Type B pancreatic cell (in vitro differentiated cells): ENCODE measurements at regions not wholly inside any gene's neighbourhood (a gene's known extent, or its start where the extent isn't known, plus 50 kb on each side); places are given as distances from the start of the nearest gene placed in this dataset.

Experiments
- DNase-seq: peaks from one replicate; pipeline ENCODE4 v3.0.0; 2021; ENCODE audit warnings: mixed read lengths; ENCODE audit not compliant: unreplicated experiment; ENCODE audit errors: extremely low spot score
- H3K27ac Mint-ChIP-seq: 2 replicates; pipeline ENCODE4 v1.8.0; 2021; ENCODE audit warnings: mild to moderate bottlenecking, mixed read lengths
- H3K27me3 Mint-ChIP-seq: 2 replicates; pipeline ENCODE4 v1.8.0; 2021; ENCODE audit warnings: mixed read lengths
- H3K36me3 Mint-ChIP-seq: 2 replicates; pipeline ENCODE4 v1.8.0; 2021; ENCODE audit warnings: mixed read lengths
- H3K4me1 Mint-ChIP-seq: one replicate; pipeline ENCODE4 v1.8.0; 2021; ENCODE audit warnings: mixed read lengths; ENCODE audit not compliant: unreplicated experiment
- H3K4me3 Mint-ChIP-seq: 2 replicates; pipeline ENCODE4 v1.8.0; 2021; ENCODE audit warnings: mild to moderate bottlenecking, mixed read lengths
- H3K9me3 Mint-ChIP-seq: 2 replicates; pipeline ENCODE4 v1.8.0; 2021; ENCODE audit warnings: mixed read lengths
- TF ChIP-seq, protein P1 (sequence below): fragments of 200-600 bp; sonication (generic); conservative IDR thresholded peaks from 2 replicates; pipeline ENCODE4 v1.5.0; 2021; ENCODE audit warnings: antibody characterized with exemption, mild to moderate bottlenecking

- H3K27ac Mint-ChIP-seq, result no peak overlapping the region
- TF ChIP-seq, protein P1, sequence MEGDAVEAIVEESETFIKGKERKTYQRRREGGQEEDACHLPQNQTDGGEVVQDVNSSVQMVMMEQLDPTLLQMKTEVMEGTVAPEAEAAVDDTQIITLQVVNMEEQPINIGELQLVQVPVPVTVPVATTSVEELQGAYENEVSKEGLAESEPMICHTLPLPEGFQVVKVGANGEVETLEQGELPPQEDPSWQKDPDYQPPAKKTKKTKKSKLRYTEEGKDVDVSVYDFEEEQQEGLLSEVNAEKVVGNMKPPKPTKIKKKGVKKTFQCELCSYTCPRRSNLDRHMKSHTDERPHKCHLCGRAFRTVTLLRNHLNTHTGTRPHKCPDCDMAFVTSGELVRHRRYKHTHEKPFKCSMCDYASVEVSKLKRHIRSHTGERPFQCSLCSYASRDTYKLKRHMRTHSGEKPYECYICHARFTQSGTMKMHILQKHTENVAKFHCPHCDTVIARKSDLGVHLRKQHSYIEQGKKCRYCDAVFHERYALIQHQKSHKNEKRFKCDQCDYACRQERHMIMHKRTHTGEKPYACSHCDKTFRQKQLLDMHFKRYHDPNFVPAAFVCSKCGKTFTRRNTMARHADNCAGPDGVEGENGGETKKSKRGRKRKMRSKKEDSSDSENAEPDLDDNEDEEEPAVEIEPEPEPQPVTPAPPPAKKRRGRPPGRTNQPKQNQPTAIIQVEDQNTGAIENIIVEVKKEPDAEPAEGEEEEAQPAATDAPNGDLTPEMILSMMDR, result no peak
- no peak overlapping the region for H3K4me3 Mint-ChIP-seq
- no peak for DNase-seq
- no peaks in the 10 kb centered on the region for H3K36me3 Mint-ChIP-seq
- peaks cover 7% of the 10 kb centered on the region for H3K9me3 Mint-ChIP-seq
- H3K27me3 Mint-ChIP-seq, result no peaks in the 10 kb centered on the region
- H3K4me1 Mint-ChIP-seq, result peaks cover 4% of the 10 kb centered on the region
These were observed 226.7 kb downstream of the SYK start for GRCh38 chr9:91028166-91028827.

- H3K9me3 Mint-ChIP-seq, result no peaks in the 10 kb centered on the region
- H3K27me3 Mint-ChIP-seq, result no peaks in the 10 kb centered on the region
- peak overlapping the region; percentile 16 for H3K27ac Mint-ChIP-seq
- TF ChIP-seq, protein P1, result no peak
- H3K4me3 Mint-ChIP-seq, result no peak overlapping the region
- no peak for DNase-seq
- H3K4me1 Mint-ChIP-seq, result no peaks in the 10 kb centered on the region
- H3K36me3 Mint-ChIP-seq, result no peaks in the 10 kb centered on the region
These were observed 228.2 kb downstream of the SYK start for GRCh38 chr9:91029650-91030361.

GRCh38 chr9:91032121-91032531, 230.5 kb downstream of the SYK start:
- H3K9me3 Mint-ChIP-seq, result no peaks in the 10 kb centered on the region
- no peak for DNase-seq
- H3K27ac Mint-ChIP-seq, result no peak overlapping the region
- TF ChIP-seq, protein P1, result no peak
- H3K4me1 Mint-ChIP-seq, result peaks cover 18% of the 10 kb centered on the region
- no peaks in the 10 kb centered on the region for H3K36me3 Mint-ChIP-seq
- H3K27me3 Mint-ChIP-seq, result no peaks in the 10 kb centered on the region
- H3K4me3 Mint-ChIP-seq, result no peak overlapping the region

DNA sequence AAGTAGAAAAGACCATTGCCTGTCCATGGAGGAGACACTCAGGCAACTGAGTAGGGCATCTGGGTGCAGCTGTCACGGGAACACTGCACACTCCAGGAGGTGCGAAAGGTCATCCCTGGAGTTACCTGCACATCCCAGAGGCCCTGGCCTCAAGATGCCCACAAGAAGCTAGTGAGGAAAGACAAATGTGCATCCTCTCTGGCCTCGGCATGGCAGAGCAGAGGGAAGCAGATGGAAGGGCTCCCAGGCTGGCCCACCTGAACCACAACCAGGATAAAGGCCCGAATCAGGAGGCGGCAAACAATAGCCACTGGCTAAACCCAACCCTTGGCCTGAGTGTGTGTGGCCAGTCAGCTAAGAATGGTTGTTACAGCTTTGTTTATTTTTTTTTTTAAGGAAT, 231.7 kb downstream of the SYK start:
- Mint-ChIP-seq H3K9me3 (no peaks in the 10 kb centered on the region), H3K4me1 (peaks cover 29% of the 10 kb centered on the region), H3K27ac (peak overlapping the region; percentile 71), H3K27me3 (peaks cover under 1% of the 10 kb centered on the region), H3K4me3 (no peak overlapping the region), H3K36me3 (no peaks in the 10 kb centered on the region)
- TF ChIP-seq, protein P1, result no peak
- no peak for DNase-seq

DNA sequence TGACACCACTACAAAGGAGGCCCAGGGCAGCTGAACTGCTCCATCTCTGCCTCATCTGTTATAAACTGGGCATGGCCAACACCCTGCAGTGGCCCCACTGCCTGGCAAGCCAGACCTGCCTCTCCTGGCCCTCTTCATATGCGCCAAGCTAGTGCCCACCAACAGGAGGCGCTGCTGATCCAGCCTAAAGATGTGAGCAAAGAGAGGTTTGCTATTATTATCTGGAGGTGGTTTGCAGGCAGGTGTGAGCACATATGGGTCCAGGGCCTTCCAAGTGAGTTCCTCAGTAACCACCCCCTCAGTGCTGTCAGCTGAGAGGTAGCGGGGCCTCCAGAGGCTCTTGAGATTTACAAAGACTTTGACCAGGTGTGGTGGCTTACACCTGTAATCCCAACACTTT, 232.2 kb downstream of the SYK start:
- TF ChIP-seq, protein P1, result peak; percentile 63
- H3K9me3 Mint-ChIP-seq, result no peaks in the 10 kb centered on the region
- no peak for DNase-seq
- peaks cover 3% of the 10 kb centered on the region for H3K27me3 Mint-ChIP-seq
- peaks cover 4% of the 10 kb centered on the region for H3K36me3 Mint-ChIP-seq
- H3K27ac Mint-ChIP-seq, result no peak overlapping the region
- H3K4me1 Mint-ChIP-seq, result peaks cover 34% of the 10 kb centered on the region
- H3K4me3 Mint-ChIP-seq, result no peak overlapping the region
